Stomach (tissue), 8 donors: ENCODE measurements at regions not wholly inside any gene's neighbourhood (a gene's known extent, or its start where the extent isn't known, plus 50 kb on each side); places are given as distances from the start of the nearest gene placed in this dataset.

Source experiments
- DNase-seq, 2 donors: peaks; one replicate each; pipeline versions ENCODE4 v3.0.0 to v3.0.0-alpha.2; 2013 to 2019
- H3K27ac ChIP-seq, 5 donors: fragments of 200-600 bp in 4 of 5; sonication (generic) in 4 of 5; one replicate each; pipeline ENCODE4 v1.5.1; 2013 to 2019; ENCODE audit warnings: mild to moderate bottlenecking in 1 of 5, moderate library complexity in 1 of 5
- H3K27me3 ChIP-seq, 3 donors: fragments of 200-600 bp; sonication (generic); one replicate each; pipeline ENCODE4 v1.5.1; 2017 to 2019; ENCODE audit warnings: mixed run types in 1 of 3
- H3K36me3 ChIP-seq, 4 donors: fragments of 200-600 bp; sonication (generic); 1 replicate in 3 of 4; 2 replicates in 1 of 4; pipeline ENCODE4 v1.5.1; 2016 to 2019
- H3K4me1 ChIP-seq, 4 donors: fragments of 200-600 bp; sonication (generic); one replicate each; pipeline ENCODE4 v1.5.1; 2016 to 2019
- H3K4me3 ChIP-seq, 4 donors: fragments of 200-600 bp; sonication (generic) in 3 of 4; one replicate each; pipeline ENCODE4 v1.5.1; 2016 to 2019; ENCODE audit warnings: mild to moderate bottlenecking in 1 of 4
- H3K9me3 ChIP-seq, 4 donors: fragments of 200-600 bp; sonication (generic); one replicate each; pipeline ENCODE4 v1.5.1; 2016 to 2019
- EP300 ChIP-seq: sonication (generic); formaldehyde crosslinking; IDR thresholded peaks from one replicate; pipeline ENCODE4 v1.6.1; 2017; ENCODE audit warnings: antibody characterized with exemption
- POLR2A ChIP-seq, 4 donors: fragments of 450-650 bp; IDR thresholded peaks; one replicate each; pipeline ENCODE4 v1.6.1; 2016; ENCODE audit warnings: antibody characterized with exemption in 4 of 4, control low read depth in 2 of 4, mild to moderate bottlenecking in 1 of 4, moderate library complexity in 1 of 4
- POLR2AphosphoS5 ChIP-seq, 3 donors: sonication (generic); formaldehyde crosslinking; IDR thresholded peaks; one replicate each; pipeline ENCODE4 v1.6.1; 2016; ENCODE audit warnings: antibody characterized with exemption in 3 of 3
- WGBS, 5 donors: extraction: QIAGEN DNeasy Blood & Tissue Kit in 3 of 5; methylation state at CpG; one replicate each; pipeline versions ENCODE4 v1.1.5 to v1.1.7; 2013 to 2018; 5-methylcytosine and 5-hydroxymethylcytosine counted together
- intact Hi-C: fragments of 100-400 bp; cut with DNase I; formaldehyde crosslinking; loops from one replicate; pipeline ENCODE4 v1.15.1; 2023; ENCODE audit warnings: low total_unique reads
- TF ChIP-seq, protein P1 (sequence below), 7 experiments: fragments of 450-650 bp in 4 of 7; fragments of 200-600 bp in 3 of 7; sonication (generic) in 3 of 7; IDR thresholded peaks; one replicate each; pipeline ENCODE4 v1.5.1; 2016 to 2019; ENCODE audit warnings: antibody characterized with exemption in 7 of 7, control low read depth in 2 of 7, mild to moderate bottlenecking in 1 of 7
- donor health status: healthy with polysubstance abuse.
- donor health status: Bipolar disorder and iron deficiency.
- donor health status: healthy.

DNA sequence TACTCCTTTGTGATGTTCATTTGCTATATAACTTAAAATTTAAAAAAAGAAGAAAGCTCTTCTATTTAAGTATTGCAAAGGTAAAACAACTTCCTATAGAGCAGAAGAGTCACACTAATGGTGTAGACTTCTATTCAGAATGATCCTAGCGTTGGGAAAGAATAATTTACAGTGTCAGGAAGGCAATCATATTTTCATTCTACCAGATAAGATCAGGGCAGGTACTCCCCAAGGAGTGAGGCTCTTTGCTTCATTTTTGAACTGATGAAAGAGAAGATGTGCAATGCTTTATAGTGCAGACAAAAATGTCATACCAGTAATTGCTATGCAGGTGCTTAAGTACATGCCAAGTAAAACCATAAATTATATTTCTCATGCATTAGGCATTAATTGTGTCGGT, 1193.0 kb downstream of the PCDH9 start:
- no peaks in the 10 kb centered on the region for H3K27me3 ChIP-seq
- intact Hi-C loops = no loop called here
- H3K4me3 ChIP-seq = no peak overlapping the region
- H3K4me1 ChIP-seq = peaks cover 0 to 6% (median 0%) of the 10 kb centered on the region in 4 donors
- 80 to 92% (median 88%) methylated on average over 2 of the region's 2 CpGs for WGBS, 5 donors
- DNase-seq = no peak
- H3K9me3 ChIP-seq = no peaks in the 10 kb centered on the region
- TF ChIP-seq POLR2AphosphoS5 (IDR thresholded peaks at IDR 0.05) = no peak
- no peak for TF ChIP-seq POLR2A (IDR thresholded peaks at IDR 0.05)
- no peaks in the 10 kb centered on the region for H3K36me3 ChIP-seq
- H3K27ac ChIP-seq = no peak overlapping the region

DNA sequence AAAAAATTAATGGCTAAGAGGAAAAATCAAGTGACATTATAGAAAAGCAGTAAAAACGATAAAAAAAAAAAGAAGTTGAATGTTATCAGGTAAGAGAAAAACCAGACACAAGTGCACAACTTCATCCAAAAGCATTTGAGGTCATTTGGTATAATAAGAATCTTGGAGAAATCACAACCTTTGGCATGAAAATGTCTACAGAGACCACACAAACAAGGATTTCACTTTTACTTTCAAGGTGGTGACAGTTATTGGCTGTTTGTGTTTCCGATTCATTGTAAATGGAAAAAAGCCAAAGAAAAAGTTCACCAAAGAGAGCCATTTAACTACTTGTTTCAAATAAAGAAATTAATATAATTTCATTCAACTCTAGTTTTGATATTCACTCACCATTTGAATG, 1193.5 kb downstream of the PCDH9 start:
- H3K9me3 ChIP-seq = no peaks in the 10 kb centered on the region
- intact Hi-C loops = no loop called here
- no peak overlapping the region for H3K27ac ChIP-seq
- no peaks in the 10 kb centered on the region for H3K36me3 ChIP-seq
- H3K27me3 ChIP-seq = no peaks in the 10 kb centered on the region
- TF ChIP-seq POLR2A (IDR thresholded peaks at IDR 0.05) (no peak), EP300 (no peak), POLR2AphosphoS5 (IDR thresholded peaks at IDR 0.05) (no peak)
- TF ChIP-seq, protein P1, sequence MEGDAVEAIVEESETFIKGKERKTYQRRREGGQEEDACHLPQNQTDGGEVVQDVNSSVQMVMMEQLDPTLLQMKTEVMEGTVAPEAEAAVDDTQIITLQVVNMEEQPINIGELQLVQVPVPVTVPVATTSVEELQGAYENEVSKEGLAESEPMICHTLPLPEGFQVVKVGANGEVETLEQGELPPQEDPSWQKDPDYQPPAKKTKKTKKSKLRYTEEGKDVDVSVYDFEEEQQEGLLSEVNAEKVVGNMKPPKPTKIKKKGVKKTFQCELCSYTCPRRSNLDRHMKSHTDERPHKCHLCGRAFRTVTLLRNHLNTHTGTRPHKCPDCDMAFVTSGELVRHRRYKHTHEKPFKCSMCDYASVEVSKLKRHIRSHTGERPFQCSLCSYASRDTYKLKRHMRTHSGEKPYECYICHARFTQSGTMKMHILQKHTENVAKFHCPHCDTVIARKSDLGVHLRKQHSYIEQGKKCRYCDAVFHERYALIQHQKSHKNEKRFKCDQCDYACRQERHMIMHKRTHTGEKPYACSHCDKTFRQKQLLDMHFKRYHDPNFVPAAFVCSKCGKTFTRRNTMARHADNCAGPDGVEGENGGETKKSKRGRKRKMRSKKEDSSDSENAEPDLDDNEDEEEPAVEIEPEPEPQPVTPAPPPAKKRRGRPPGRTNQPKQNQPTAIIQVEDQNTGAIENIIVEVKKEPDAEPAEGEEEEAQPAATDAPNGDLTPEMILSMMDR (IDR thresholded peaks at IDR 0.05) = no peak
- DNase-seq = no peak
- no peak overlapping the region for H3K4me3 ChIP-seq
- H3K4me1 ChIP-seq = peaks cover 0 to 6% (median 0%) of the 10 kb centered on the region in 4 donors
- WGBS, 5 donors = 61 to 84% (median 73%) methylated on average over 2 of the region's 2 CpGs

DNA sequence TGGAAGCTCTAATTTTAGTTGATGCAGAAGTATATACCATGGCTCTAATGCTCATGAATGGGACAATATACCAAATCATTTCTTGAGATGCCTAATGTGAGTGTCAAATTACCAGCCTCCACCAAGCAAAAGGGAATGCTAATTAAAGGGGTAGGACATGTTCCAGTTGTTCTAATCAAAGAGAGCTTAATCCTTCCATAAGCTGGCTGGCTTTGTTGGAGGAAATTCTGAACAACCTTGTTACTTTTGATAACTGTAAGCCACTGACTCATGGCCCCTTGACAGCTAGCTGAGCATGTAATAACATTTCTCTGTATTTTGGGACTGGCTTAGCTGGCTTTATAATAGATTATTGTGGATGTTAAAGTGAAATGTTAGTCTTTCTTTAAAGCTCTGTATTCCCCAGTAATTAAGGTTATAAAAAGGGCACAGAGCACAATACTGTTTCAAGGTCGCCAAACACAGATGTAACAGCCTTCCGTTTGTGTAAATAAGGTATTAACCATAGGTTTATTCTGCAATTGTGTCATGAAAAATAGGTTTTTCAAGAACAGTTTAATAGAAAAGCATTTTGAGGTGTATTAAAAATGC, 1194.0 kb downstream of the PCDH9 start:
- Histone ChIP-seq H3K36me3 (no peaks in the 10 kb centered on the region), H3K27ac (no peak overlapping the region), H3K27me3 (no peaks in the 10 kb centered on the region), H3K9me3 (no peaks in the 10 kb centered on the region), H3K4me3 (no peak overlapping the region), H3K4me1 (peaks cover 0 to 6% (median 0%) of the 10 kb centered on the region in 4 donors)
- intact Hi-C loops = no loop called here
- DNase-seq = peak in 1 of 2 donors; percentile 6
- TF ChIP-seq POLR2A (IDR thresholded peaks at IDR 0.05) (no peak), EP300 (no peak), POLR2AphosphoS5 (IDR thresholded peaks at IDR 0.05) (no peak)
- TF ChIP-seq, protein P1 (IDR thresholded peaks at IDR 0.05) = no peak
- WGBS, 5 donors = 37 to 62% (median 44%) methylated on average over 2 of the region's 2 CpGs

DNA sequence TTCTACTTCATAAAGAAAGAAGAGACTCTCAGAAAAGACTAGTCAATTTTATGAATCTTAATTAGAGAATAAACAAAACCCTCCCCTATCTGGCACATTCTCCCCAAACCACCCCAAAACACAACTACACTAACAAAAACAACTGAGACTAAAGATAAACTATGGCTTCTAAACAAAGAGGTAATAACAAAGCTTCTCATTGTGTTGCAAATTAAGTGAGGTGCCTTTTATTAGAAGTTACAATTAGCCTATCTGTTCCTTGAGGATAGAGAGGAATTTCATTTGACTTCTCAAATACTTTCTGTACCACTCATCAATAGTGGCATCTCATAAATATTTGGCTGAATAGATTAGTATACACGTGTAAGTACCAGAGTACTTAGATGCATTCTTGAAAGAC, 1196.2 kb downstream of the PCDH9 start:
- intact Hi-C loops = no loop called here

DNA sequence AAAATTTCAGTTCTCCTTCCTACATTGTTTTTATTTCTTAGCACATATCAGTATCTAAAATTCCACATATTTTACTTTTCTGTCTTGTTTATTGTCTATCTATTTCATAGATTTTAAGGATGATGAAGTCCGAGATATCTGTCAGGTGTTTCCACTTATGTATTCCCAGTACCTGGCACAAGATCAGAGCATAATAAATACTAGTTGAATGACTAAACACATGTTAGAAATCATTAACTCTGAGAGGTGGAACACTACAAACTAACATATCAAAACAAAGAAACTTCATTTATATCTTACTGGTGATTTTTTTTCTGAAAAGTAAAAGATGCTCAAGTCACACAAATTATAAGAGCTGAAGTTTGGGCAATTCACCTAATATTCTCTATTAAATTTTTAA, 1208.3 kb downstream of the PCDH9 start:
- H3K27me3 ChIP-seq = no peaks in the 10 kb centered on the region
- DNase-seq = no peak
- H3K9me3 ChIP-seq = peaks cover 0 to 6% (median 0%) of the 10 kb centered on the region in 4 donors
- H3K4me3 ChIP-seq = no peak overlapping the region
- 64 to 83% (median 74%) methylated on average over 1 of the region's 1 CpG for WGBS, 5 donors
- intact Hi-C loops = no loop called here
- H3K36me3 ChIP-seq = no peaks in the 10 kb centered on the region
- no peak overlapping the region for H3K27ac ChIP-seq
- H3K4me1 ChIP-seq = no peaks in the 10 kb centered on the region
- no peak for TF ChIP-seq EP300

More for the DNA sequence above, 1196.2 kb downstream of the PCDH9 start:
- Histone ChIP-seq H3K36me3 (no peaks in the 10 kb centered on the region), H3K4me1 (peaks cover 0 to 6% (median 0%) of the 10 kb centered on the region in 4 donors), H3K27ac (no peak overlapping the region), H3K9me3 (no peaks in the 10 kb centered on the region), H3K4me3 (no peak overlapping the region), H3K27me3 (no peaks in the 10 kb centered on the region)
- WGBS, 5 donors = 55 to 70% (median 61%) methylated on average over 1 of the region's 1 CpG
- DNase-seq = no peak
- TF ChIP-seq, protein P1 (IDR thresholded peaks at IDR 0.05) = no peak
- no peak for TF ChIP-seq POLR2A (IDR thresholded peaks at IDR 0.05)
- TF ChIP-seq EP300 = no peak
- TF ChIP-seq POLR2AphosphoS5 (IDR thresholded peaks at IDR 0.05) = no peak
